ENCODE measurements at regions not wholly inside any gene's neighbourhood (a gene's known extent, or its start where the extent isn't known, plus 50 kb on each side); places are given as distances from the start of the nearest gene placed in this dataset.

GRCh38 chr13:97875911-97876310 is 77.6 kb upstream of the IPO5 start:
- no peak for TF ChIP-seq POLR2AphosphoS5 (IDR thresholded peaks at IDR 0.05; ENCODE audit: insufficient read depth in 1 of 2, low read depth in 1 of 2)
- TF ChIP-seq, protein P1, sequence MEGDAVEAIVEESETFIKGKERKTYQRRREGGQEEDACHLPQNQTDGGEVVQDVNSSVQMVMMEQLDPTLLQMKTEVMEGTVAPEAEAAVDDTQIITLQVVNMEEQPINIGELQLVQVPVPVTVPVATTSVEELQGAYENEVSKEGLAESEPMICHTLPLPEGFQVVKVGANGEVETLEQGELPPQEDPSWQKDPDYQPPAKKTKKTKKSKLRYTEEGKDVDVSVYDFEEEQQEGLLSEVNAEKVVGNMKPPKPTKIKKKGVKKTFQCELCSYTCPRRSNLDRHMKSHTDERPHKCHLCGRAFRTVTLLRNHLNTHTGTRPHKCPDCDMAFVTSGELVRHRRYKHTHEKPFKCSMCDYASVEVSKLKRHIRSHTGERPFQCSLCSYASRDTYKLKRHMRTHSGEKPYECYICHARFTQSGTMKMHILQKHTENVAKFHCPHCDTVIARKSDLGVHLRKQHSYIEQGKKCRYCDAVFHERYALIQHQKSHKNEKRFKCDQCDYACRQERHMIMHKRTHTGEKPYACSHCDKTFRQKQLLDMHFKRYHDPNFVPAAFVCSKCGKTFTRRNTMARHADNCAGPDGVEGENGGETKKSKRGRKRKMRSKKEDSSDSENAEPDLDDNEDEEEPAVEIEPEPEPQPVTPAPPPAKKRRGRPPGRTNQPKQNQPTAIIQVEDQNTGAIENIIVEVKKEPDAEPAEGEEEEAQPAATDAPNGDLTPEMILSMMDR (IDR thresholded peaks at IDR 0.05), result no peak

Measured in vagina (tissue), 2 donors.